ENCODE measurements at regions not wholly inside any gene's neighbourhood (a gene's known extent, or its start where the extent isn't known, plus 50 kb on each side); places are given as distances from the start of the nearest gene placed in this dataset.

DNA sequence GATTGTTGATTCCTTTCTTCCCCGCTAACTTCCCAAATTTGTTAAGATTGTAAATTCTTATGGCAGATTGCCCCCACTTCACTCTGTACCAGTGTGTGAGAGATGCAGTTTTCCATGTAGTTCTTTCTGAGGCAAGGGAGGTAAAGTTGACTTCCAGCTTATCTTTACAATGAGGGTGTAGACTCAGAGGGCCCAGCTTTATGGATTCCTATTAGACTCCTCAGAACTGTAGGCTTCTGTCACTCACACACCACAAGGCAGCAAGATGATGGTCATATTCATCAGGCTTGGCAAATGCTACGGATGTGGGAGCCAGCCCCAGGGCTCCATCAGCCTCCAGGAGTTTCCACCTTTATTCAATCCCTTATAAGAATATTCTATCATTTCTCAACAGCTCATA is 461.9 kb upstream of the KLF4 start:
- no peak for DNase-seq (ENCODE audit: insufficient read length, low spot score)

DNA sequence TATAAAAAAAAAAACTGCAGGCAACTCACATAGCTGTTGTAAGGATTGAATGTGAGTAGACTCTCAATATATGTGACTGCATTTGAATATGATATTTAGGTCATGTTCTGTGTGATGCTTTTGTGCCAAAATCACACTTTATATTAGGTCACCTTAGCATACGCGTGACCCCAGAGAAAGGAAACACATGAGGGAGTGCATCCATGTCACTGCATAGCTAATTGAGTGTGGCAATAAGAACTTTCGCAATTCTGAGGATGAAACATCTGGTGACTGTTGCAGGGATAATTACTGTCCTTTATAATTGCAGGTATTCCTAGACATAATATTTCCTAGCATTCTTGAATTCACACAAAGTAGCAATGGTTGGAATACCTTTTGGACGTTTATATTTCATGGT is 459.5 kb upstream of the KLF4 start:
- no peak for FAIRE-seq

More for the DNA sequence above, 461.9 kb upstream of the KLF4 start:
- FAIRE-seq, result no peak

DNA sequence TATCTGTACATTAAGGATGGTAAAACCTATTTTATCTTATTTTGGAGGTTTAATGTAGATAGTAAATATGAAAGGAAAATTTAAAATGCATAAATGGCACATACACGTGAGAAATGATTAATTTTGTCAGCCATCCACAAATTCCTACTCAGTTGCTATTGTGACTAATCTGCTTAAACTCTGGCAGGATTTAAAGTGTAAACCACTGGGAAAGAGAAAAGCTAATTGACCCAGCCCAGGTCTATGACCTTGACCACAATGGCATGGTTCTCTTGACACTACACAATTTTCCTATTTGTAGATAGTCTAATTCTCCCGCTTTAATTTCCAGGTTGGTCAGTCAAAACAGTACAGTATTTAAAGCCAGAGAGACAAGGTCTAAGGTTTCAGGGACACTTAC is 459.0 kb upstream of the KLF4 start:
- no peak for FAIRE-seq

More for the DNA sequence above, 459.5 kb upstream of the KLF4 start:
- DNase-seq (ENCODE audit: insufficient read length, low spot score), result no peak

DNA sequence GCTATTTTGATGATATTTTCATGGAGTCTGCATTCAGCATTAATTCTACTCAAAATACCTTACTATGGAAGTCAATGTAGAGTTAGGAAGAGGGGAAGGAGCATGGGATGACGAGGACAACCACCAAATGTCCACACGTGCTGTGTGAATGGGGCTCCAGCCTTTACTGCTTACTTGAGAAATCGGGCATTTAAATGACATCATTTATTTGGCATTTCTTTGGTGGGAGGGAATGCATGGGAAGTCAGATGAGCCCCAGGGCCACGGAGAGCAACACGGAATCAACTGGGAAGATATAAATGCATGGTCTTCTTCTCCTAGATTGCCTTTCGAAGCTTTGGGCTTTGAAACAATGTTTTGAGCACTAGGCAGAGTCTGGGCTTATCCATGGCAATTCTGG is 458.5 kb upstream of the KLF4 start:
- FAIRE-seq (no peak), DNase-seq (ENCODE audit: insufficient read length, low spot score) (no peak)

More for the DNA sequence above, 459.0 kb upstream of the KLF4 start:
- no peak for DNase-seq (ENCODE audit: insufficient read length, low spot score)

DNA sequence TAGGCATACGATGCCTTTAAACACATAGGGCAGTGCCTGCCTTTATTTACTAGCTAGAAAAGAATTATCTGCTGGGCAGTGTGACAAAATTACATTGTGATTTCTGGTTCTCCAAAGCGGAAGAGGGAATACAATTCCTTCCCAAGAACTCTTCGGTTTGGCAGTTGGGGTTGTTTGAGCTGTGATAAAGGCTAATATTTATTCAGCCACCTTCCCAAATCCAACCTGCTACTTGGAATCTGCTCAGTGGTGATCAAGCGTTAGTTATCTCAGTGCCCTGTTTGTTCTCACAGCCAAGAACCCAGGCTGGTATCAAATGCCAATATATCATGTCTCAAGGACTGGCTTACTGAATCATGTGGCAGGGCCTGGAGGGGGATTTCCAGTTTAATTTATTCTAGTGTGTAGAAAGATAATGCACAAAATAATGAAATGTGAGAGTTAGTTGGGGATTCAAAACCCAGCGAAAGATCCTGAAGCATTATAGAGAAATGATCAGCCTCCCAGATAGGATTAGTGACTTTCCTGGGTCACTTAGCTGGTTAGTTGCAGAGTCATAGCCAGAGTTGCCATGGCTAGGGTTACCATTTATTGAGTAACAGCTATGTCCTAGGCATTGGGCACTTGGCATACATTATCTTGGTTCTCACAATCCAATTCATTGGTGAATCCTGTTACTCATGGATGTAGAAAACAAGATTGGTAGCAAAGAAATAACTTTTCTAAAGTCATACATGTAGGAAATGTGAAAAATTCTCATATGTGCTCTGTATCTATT is 457.0 kb upstream of the KLF4 start:
- DNase-seq (ENCODE audit: insufficient read length, low spot score), result no peak
- no peak for FAIRE-seq

DNA sequence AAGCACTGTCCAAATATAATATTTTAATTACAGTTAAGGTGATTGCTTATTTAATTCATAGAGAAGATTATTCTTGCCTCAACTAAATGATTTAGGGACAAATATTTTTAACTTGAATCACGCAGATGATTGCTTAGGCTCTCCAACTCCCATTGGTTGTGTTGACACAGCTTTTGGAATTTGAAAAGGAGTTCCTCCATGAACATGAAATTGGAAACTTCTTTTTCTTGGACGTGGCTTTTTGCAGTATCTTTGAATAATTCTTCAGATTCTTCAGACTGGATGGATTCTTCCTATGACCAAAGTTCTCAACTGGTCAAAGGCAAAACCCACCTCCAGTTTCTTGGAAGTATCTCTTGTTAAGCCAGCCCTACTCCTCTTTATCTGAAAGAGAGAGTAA is 456.4 kb upstream of the KLF4 start:
- FAIRE-seq, result no peak

DNA sequence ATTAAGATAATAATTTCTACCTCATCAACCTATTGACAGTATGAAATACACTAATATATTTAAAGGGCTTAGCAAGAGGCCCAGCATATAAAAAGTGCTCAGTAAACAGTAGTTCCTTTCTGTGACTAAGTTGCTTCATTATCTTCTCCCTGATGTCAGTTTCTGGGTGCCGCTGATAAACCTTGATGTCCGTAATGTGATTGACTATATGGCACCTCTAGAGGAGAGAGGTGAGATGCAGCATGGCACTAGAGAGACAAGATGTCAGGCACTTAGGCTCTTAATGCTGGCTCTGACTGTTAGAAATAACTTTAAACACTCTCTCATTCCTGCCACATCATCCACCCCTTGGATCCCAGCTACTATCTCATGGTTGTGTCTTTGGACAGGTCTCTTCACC is 455.9 kb upstream of the KLF4 start:
- DNase-seq (ENCODE audit: insufficient read length, low spot score) (no peak), FAIRE-seq (no peak)

More for the DNA sequence above, 456.4 kb upstream of the KLF4 start:
- DNase-seq (ENCODE audit: insufficient read length, low spot score), result no peak

DNA sequence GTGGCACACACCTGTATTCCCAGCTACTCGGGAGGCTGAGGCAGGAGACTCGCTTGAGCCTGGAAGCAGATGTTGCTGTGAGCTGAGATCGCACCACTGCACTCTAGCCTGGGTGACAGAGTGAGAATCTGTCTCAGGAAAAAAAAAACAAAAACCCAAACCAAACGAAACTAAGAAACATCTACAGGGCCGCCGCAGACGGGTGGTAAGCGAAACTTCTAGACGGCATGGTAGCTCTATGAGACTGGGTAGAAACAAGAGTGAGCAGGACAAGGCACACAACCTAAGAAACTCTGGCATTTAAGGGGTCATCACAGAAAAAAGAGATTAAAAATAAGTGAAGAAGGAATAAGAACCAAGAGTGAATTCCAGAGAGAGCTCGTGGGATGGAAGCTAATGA is 454.8 kb upstream of the KLF4 start:
- DNase-seq (ENCODE audit: insufficient read length, low spot score) (no peak), FAIRE-seq (no peak)

DNA sequence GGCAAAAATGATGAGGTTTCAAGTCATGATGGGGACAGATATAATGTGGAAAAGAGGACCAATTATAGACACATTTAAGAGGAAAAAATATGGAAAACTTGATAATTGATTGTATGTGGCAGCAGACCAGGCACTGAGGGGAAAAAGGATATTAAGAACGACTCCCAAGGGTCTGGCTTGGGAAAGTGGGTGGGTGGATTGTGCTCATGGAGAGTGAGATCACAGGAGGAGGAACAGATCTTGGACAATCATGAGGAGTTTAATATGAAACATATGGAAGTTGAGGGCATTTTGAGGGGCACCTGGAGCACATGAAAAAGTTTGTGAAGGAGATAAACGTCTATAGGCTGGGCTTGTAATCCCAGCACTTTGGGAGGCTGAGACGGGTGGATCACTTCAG is 454.3 kb upstream of the KLF4 start:
- FAIRE-seq, result no peak

DNA sequence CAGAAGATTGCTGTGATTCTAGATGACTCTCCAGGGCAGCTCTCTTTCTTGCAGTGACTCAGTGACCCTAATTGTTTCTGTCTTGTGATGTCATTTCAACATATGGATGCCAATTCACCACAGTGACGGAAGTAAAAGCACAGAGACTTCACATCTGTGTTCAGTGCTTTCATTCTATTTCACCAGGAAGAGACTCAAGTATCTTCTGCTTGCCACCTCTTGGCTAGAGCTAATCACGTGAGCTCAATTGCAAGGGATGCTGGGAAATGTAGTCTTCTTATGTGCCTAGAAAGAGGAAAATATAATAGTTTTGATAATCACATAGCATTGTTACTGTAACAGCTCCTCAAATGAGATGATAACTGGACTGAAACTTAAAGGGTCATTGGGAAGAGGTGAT is 453.3 kb upstream of the KLF4 start:
- FAIRE-seq, result no peak
- no peak for DNase-seq (ENCODE audit: insufficient read length, low spot score)

More for the DNA sequence above, 454.3 kb upstream of the KLF4 start:
- no peak for DNase-seq (ENCODE audit: insufficient read length, low spot score)

DNA sequence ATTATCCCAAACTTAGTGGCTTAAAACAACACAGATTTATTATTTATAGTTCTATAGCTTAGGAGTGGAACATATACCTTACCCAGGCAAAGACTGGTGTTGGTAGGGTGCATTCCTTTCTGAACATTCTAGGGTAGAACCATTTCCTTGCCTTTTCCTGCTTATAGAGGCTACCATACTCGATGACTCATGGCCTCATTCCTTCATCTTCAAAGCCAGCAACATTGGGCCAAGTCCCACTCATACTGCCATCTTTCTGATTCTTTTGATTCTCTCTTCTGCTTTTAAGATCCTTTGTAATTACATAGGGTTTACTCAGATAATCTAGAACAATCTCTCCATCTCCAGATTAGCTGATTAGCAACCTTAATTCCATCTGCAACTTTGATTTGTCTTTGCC is 452.7 kb upstream of the KLF4 start:
- FAIRE-seq, result no peak
- no peak for DNase-seq (ENCODE audit: insufficient read length, low spot score)

DNA sequence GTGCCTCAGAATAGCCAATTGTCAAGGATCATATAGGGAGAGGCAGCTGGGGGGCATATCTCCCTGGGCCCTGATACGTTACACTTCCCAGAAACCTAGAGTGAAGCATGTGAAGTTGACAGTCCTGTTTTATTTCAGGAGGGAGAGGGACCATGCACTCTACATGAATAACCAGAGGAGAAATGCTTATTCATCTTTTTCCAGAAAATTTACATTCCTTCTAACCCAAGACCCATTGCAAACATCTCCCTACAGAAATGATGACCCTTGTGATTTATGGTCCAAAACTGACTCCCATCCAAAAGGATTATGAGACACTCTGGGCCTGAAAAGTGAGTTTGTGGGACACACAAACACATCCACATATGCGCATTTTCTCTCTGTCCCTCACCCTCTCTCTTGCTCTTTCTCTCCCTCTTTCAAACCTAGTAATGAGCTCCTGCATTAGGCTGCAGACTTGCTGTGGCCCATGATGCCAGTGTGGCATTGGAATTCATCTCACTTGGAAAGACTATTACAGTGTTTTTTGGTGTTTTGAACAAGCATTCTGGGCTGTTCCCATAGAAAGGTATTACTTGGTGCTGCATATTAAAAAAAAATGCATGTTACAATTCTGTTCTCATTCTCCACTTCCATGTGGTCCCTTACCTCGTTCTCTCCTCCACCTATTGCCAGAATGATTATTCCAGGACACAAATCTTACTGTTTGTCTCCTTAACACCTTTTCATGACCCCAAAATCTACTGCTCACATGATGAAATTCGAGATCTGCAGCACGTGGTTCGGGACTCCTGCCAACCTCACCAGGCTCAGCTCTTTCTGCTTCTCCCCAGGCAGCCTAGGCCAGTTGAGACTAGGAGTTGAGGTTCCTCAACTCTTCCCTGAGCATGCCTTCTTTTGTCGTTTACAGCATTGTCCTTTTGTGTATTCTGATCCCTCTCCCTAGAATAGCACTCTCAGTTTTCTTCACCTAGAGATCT is 451.3 kb upstream of the KLF4 start:
- DNase-seq (ENCODE audit: insufficient read length, low spot score), result no peak
- no peak for FAIRE-seq

DNA sequence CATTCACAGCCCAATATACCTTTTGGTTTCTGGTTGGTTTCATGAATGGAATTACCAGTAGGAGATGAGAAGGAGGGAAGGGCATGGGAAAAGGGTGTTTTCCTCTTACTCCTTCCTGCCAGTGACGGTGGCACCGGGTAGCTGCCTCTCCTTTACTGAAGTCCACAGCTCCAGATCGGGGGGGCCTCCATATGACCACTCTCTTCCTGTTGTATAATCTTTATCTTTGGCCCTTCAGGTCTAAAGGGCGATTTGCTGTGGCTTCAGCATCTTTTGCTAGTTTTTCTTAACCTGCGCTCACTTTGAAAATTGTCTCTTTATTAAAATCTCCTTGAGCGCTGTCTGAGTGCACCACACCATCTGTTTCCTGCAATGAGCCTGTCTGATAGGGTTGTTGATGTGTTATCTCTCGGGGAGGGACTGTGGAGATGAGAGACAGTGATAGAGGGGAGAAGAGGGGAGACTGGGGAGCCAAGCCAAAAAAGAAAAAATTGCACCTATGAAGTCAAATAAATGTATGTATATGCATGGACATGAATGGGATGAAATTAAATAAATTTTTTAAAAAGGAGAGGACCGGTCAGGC is 449.3 kb upstream of the KLF4 start:
- DNase-seq (ENCODE audit: insufficient read length, low spot score) (no peak), FAIRE-seq (no peak)

DNA sequence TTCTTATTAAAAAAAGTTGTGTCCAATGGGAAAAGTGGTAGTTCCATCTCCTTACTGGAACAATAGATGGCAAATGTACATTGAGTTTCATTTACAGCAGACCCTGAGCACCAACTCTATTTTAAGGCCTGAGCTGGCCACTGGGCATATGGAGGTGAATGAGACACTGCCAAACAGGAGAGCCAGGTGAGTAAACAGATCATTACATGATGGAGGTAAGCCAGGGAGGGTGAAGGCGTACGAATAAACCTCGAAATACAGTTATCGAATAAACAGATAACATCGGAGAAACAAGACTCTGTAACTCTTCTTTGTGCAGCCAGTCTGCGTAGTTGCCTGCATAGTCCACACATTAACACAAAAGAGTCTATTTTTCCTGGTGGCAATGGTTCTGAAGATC is 446.4 kb upstream of the KLF4 start:
- DNase-seq (ENCODE audit: insufficient read length, low spot score) (no peak), FAIRE-seq (no peak)

DNA sequence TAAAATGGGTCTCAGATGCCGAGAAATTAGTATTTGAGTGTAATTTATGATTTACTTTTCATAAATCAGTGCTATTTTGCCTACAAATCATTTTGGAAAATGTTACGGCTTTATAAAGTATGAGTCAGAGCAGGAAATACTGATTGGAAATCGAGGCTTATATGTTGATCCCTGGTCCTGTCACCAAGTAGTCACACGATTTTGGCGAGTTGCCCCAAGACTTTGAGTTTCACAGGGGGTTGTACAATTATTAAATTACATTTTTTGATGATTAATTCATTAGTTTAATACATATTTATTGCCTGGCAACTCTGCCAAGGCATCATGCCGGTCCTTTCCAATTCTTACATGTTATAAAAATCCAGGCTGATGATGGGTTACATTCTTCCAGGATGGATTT is 443.9 kb upstream of the KLF4 start:
- DNase-seq (ENCODE audit: insufficient read length, low spot score) (no peak), FAIRE-seq (no peak)

DNA sequence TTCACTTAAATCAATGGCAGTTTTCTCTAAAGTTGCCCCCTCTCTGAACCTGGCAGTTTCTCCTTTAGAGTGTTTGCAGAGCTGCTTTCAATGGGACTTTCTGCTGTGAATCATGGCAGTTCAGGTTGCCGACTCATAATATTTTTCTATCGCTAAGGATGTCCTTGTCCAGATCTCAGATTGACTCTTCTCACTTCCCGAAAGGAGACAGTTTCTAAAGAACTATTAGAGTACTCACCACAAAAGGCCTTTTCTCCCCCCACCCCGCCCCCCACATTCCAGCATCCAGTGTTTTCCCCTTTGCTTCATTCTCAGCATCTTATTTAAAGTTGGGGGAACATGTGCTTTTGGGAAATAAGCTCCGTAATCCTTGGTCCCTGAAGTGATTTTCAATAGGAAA is 443.5 kb upstream of the KLF4 start:
- DNase-seq (ENCODE audit: insufficient read length, low spot score) (no peak), FAIRE-seq (no peak)

DNA sequence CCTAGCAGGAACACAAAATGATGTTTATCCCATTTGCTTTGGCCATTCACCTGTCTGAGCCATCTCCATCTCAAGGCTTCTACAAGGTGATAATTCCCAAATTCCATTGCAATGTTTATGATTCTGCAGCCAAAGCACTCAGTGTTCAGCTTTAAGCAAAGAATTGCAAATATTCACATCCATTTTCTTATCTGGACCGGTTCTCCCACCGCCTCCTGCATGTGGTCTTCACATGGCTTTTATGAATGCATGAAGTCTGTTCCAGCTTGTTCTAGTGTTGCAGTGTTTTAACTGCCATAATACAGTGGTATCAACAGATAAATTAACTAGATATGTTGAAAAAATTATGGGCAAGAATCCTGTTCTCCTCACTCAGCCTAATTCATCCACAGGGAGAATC is 443.0 kb upstream of the KLF4 start:
- DNase-seq (ENCODE audit: insufficient read length, low spot score), result no peak
- FAIRE-seq, result no peak

DNA sequence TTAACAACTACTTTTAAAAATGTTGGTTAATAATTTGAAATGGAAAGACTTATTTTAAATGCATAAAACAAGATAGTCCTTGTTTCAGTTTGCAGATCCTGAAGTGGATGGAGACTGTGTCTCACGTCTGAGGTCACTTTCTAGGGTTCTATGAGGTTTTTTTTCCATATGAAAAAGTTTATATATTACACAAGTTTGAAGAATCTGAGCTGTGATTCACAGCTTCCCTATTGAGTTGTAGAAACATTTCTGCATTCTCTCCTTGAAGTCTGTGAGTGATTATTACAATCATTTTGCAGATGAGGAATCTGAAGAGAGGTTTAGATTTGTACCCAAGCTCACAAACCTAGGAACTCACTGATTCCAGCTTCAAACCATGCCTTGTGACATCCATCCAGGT is 442.5 kb upstream of the KLF4 start:
- FAIRE-seq (no peak), DNase-seq (ENCODE audit: insufficient read length, low spot score) (no peak)

DNA sequence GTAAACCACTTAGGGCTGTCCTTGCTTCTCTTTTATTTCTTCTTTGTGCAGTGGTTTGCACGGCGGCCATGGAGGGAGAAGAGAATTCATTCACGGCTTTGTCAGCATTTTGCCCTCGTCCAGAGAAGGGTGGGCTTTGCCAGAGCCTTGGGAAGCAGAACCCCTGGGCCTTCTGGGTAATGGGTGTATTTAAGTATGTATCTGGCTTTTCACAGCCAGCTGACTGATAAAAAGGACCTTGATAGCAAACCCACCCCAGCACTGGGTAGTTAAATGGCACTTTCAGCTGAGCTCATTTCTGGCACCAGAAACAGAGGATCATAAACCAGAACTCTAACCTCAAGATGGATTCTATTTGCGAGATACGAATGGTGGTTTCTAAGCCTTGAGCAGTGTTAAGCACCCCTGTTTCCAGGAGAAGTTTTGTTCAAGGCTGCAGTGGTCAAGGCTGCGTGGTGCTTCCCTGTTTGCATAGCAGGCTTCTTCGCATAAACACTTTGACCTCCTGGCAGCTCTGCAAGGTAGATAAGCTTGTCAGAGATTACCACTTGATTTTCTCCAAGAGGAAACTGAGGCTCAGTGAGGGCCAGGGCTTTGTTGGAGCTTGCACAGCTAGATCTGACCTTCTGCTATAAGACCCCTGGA is 441.6 kb upstream of the KLF4 start:
- no peak for FAIRE-seq
- DNase-seq (ENCODE audit: insufficient read length, low spot score), result no peak

DNA sequence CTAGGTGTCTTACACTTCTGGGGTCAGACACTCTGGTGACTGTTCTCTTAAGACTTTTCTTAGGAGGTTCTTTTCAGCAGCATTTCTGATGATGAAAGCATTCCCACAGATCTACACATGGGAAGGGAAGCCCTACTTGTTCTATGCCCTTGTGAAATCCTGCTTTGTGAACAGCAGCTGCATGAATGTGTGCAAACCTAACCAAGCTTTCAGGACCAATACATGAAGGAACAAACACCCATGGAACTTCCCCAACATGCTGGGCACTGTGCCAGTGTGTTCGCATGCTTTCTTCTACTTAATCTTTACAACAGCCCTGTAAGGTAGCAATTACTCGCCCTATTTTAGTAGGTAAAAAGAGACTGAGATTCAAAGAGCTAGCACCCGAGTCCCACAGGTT is 439.9 kb upstream of the KLF4 start:
- DNase-seq (ENCODE audit: insufficient read length, low spot score), result no peak
- no peak for FAIRE-seq

All from HTR-8/SVneo (cell line).